ENCODE measurements at regions not wholly inside any gene's neighbourhood (a gene's known extent, or its start where the extent isn't known, plus 50 kb on each side); places are given as distances from the start of the nearest gene placed in this dataset.

DNA sequence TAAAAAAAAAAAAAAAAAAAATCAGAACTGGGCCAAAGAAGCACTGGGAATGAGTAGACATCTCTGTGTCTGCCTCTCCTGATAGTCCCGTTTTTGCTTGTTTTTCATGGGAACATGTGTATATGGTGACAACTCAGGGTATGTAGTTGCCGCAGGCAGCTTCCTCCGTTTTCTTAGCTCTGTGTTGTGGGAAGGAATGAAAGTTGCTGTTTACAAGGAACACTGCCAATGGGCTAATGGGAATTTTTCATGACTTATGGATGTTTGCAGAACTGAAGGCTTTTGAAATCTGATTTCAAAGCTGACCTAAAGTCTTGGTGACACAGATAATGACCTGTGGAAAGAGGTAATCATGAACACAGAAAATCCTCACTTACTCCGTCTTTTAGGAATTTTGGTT is 146.4 kb upstream of the BTG1 start:
- TF ChIP-seq, protein P1, sequence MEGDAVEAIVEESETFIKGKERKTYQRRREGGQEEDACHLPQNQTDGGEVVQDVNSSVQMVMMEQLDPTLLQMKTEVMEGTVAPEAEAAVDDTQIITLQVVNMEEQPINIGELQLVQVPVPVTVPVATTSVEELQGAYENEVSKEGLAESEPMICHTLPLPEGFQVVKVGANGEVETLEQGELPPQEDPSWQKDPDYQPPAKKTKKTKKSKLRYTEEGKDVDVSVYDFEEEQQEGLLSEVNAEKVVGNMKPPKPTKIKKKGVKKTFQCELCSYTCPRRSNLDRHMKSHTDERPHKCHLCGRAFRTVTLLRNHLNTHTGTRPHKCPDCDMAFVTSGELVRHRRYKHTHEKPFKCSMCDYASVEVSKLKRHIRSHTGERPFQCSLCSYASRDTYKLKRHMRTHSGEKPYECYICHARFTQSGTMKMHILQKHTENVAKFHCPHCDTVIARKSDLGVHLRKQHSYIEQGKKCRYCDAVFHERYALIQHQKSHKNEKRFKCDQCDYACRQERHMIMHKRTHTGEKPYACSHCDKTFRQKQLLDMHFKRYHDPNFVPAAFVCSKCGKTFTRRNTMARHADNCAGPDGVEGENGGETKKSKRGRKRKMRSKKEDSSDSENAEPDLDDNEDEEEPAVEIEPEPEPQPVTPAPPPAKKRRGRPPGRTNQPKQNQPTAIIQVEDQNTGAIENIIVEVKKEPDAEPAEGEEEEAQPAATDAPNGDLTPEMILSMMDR (IDR thresholded peaks at IDR 0.05), result no peak
- TF ChIP-seq POLR2A (IDR thresholded peaks at IDR 0.05), result no peak

Measured in thyroid gland (tissue), 4 donors.